Uterus (tissue), 3 donors: ENCODE measurements at regions not wholly inside any gene's neighbourhood (a gene's known extent, or its start where the extent isn't known, plus 50 kb on each side); places are given as distances from the start of the nearest gene placed in this dataset.

Experiments used
- DNase-seq, 2 donors: peaks; one replicate each; pipeline ENCODE4 v3.0.0-alpha.2; 2019 to 2020
- H3K27ac ChIP-seq, 2 donors: fragments of 200-600 bp; sonication (generic); 1 replicate in 1 of 2; 2 replicates in 1 of 2; pipeline ENCODE4 v1.5.1; 2016 to 2018
- H3K27me3 ChIP-seq, 2 donors: fragments of 200-600 bp; sonication (generic); one replicate each; pipeline ENCODE4 v1.5.1; 2018 to 2019; ENCODE audit warnings: control low read depth in 1 of 2
- H3K36me3 ChIP-seq, 2 donors: fragments of 200-600 bp; sonication (generic); one replicate each; pipeline ENCODE4 v1.5.1; 2019; ENCODE audit warnings: control low read depth in 1 of 2
- H3K4me1 ChIP-seq, 2 donors: fragments of 200-600 bp; sonication (generic); one replicate each; pipeline ENCODE4 v1.5.1; 2018 to 2019; ENCODE audit warnings: control low read depth in 1 of 2
- H3K4me3 ChIP-seq, 2 donors: fragments of 200-600 bp; sonication (generic); 1 replicate in 1 of 2; 2 replicates in 1 of 2; pipeline ENCODE4 v1.5.1; 2018 to 2019; ENCODE audit warnings: mild to moderate bottlenecking in 1 of 2
- H3K9me3 ChIP-seq, 2 donors: fragments of 200-600 bp; sonication (generic); one replicate each; pipeline ENCODE4 v1.5.1; 2019; ENCODE audit warnings: control low read depth in 1 of 2
- POLR2A ChIP-seq, 2 donors: fragments of 450-650 bp; IDR thresholded peaks; one replicate each; pipeline ENCODE4 v1.6.1; 2016; ENCODE audit warnings: antibody characterized with exemption in 2 of 2, mild to moderate bottlenecking in 1 of 2, moderate library complexity in 1 of 2
- intact Hi-C: fragments of 100-400 bp; cut with DNase I; formaldehyde crosslinking; loops from one replicate; pipeline ENCODE4 v1.15.1; 2023; ENCODE audit warnings: low total_unique reads
- TF ChIP-seq, protein P1 (sequence below), 4 experiments: fragments of 200-600 bp in 2 of 4; fragments of 450-650 bp in 2 of 4; sonication (generic) in 2 of 4; IDR thresholded peaks; one replicate each; pipeline ENCODE4 v1.5.1; 2016 to 2019; ENCODE audit warnings: antibody characterized with exemption in 4 of 4, mild to moderate bottlenecking in 2 of 4, moderate library complexity in 1 of 4
- donor health status: DM: yes; HTN: yes; CAD: no.

DNA sequence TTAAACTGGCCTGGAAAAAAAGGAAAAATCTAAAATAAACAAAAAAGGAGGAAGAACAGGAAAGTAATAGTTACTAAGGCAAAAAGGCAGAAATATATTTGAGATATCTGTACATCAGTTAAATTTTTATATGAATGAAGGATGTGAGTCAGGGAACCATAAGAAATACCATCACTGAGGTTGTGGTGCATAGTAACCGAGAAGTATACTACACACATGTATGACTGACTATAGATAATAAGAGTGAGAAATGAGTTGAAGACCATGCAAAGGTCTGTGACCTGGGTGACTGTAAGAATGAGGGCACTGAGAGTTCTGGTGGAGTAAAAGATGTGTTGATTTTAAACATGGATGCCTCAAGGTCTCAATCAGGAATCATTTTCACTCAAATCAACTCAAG is 220.6 kb upstream of the FAM241A start:
- Histone ChIP-seq H3K4me1 (no peaks in the 10 kb centered on the region), H3K27me3 (no peaks in the 10 kb centered on the region), H3K27ac (no peak overlapping the region), H3K36me3 (no peaks in the 10 kb centered on the region), H3K9me3 (no peaks in the 10 kb centered on the region), H3K4me3 (no peak overlapping the region)
- intact Hi-C loops: loop anchor here (10.0 kb wide), 1 partner anchor 240 kb away; no protein-coding TSS in a partner anchor
- TF ChIP-seq, protein P1, sequence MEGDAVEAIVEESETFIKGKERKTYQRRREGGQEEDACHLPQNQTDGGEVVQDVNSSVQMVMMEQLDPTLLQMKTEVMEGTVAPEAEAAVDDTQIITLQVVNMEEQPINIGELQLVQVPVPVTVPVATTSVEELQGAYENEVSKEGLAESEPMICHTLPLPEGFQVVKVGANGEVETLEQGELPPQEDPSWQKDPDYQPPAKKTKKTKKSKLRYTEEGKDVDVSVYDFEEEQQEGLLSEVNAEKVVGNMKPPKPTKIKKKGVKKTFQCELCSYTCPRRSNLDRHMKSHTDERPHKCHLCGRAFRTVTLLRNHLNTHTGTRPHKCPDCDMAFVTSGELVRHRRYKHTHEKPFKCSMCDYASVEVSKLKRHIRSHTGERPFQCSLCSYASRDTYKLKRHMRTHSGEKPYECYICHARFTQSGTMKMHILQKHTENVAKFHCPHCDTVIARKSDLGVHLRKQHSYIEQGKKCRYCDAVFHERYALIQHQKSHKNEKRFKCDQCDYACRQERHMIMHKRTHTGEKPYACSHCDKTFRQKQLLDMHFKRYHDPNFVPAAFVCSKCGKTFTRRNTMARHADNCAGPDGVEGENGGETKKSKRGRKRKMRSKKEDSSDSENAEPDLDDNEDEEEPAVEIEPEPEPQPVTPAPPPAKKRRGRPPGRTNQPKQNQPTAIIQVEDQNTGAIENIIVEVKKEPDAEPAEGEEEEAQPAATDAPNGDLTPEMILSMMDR (IDR thresholded peaks at IDR 0.05): no peak
- no peak for DNase-seq

DNA sequence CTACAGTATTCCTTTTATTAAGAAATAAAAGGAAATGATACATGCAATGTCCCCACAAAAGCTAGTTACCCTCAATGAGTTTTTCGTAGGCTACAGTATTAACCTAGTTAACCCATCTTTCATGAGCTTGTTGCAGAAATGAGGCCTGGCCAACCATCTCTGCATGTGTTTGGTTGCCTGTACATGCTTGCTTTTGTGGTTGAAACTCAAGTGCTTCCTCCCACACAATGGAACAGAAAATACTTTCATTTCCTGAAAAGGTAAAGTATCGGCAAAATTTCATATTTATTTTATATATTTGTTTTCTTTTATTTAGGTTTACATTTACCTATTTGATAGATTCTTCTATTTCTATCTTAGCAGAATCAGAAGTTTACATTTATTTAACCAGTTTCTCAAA is 214.6 kb upstream of the FAM241A start:
- no peak for TF ChIP-seq POLR2A (IDR thresholded peaks at IDR 0.05)
- TF ChIP-seq, protein P1 (IDR thresholded peaks at IDR 0.05): no peak
- intact Hi-C loops: no loop called here
- no peak for DNase-seq
- H3K4me1 ChIP-seq: no peaks in the 10 kb centered on the region
- no peaks in the 10 kb centered on the region for H3K27me3 ChIP-seq
- H3K36me3 ChIP-seq: no peaks in the 10 kb centered on the region
- no peaks in the 10 kb centered on the region for H3K9me3 ChIP-seq
- no peak overlapping the region for H3K27ac ChIP-seq
- H3K4me3 ChIP-seq: no peak overlapping the region

DNA sequence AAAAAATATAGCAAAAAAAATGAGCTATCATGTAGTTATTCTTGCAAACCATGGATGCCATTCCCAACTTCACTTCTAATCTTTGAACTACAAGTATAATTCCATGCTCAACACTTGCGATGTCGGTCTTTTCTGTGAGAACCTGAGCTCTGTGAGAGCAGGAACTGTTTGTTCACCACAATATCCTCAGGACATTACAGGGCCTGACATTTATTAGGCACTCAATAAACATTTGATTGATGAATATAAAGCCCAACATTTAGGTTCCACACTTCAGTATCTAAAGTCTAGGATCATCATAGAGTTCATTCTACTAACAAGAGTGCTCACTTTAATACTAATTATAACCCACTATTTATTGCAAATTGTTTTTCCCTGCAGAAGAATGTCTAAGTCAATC is 211.6 kb upstream of the FAM241A start:
- H3K4me3 ChIP-seq: no peak overlapping the region
- DNase-seq: no peak

DNA sequence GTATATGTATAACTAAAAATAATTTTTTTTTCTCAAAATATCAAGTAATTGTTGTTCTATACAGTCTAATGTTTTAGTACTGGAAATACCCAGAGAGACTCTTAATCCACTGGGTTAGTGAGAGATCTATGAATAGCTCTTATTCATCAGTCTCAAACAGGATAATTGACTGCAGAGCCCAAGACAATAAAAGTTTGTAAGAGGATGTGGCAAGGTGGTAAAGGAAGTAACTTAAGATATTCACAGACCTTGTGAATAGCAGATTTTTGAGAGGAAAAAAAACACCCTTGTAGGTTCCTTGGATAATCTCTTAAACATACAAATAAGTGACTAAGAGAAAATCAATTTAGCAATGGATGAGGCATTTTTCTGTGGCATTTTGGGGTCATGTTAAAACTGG is 210.9 kb upstream of the FAM241A start:
- Histone ChIP-seq H3K9me3 (no peaks in the 10 kb centered on the region), H3K27ac (no peak overlapping the region), H3K27me3 (no peaks in the 10 kb centered on the region), H3K36me3 (no peaks in the 10 kb centered on the region), H3K4me3 (no peak overlapping the region), H3K4me1 (no peaks in the 10 kb centered on the region)
- DNase-seq: no peak
- intact Hi-C loops: no loop called here
- TF ChIP-seq, protein P1 (IDR thresholded peaks at IDR 0.05): no peak
- no peak for TF ChIP-seq POLR2A (IDR thresholded peaks at IDR 0.05)

More for the DNA sequence above, 211.6 kb upstream of the FAM241A start:
- Histone ChIP-seq H3K27ac (no peak overlapping the region), H3K27me3 (no peaks in the 10 kb centered on the region), H3K36me3 (no peaks in the 10 kb centered on the region), H3K9me3 (no peaks in the 10 kb centered on the region), H3K4me1 (no peaks in the 10 kb centered on the region)
- TF ChIP-seq POLR2A (IDR thresholded peaks at IDR 0.05): no peak
- TF ChIP-seq, protein P1 (IDR thresholded peaks at IDR 0.05): no peak
- intact Hi-C loops: no loop called here

DNA sequence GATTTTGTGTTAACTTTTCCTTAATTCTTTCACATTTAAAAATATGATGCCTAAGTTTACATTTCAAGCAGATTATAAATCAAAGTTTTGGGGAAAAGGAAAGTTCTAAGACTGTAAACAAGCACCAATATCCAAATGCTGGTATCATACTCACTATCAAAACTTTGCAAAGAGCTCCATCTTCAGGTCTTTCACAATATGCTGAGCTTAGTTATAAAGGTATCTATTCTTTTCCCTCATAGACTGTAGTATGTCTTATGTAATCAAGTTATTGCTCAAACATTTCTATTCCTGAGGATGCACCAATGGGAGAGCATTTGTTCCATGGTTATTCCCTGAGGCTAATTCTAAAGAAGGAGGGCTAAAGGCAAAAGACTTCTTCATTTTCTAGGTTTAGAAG is 207.9 kb upstream of the FAM241A start:
- TF ChIP-seq, protein P1 (IDR thresholded peaks at IDR 0.05): peak in 1 of 4 experiments; percentile 28
- TF ChIP-seq POLR2A (IDR thresholded peaks at IDR 0.05): no peak
- H3K9me3 ChIP-seq: no peaks in the 10 kb centered on the region
- no peaks in the 10 kb centered on the region for H3K27me3 ChIP-seq
- no peaks in the 10 kb centered on the region for H3K4me1 ChIP-seq
- DNase-seq: no peak
- intact Hi-C loops: no loop called here
- H3K4me3 ChIP-seq: no peak overlapping the region
- no peaks in the 10 kb centered on the region for H3K36me3 ChIP-seq
- no peak overlapping the region for H3K27ac ChIP-seq
